Neural cell (in vitro differentiated cells): ENCODE measurements at regions not wholly inside any gene's neighbourhood (a gene's known extent, or its start where the extent isn't known, plus 50 kb on each side); places are given as distances from the start of the nearest gene placed in this dataset.

ENCODE experiments used
- H2AFZ ChIP-seq: fragments of 200-600, 300-800 bp; sonication (generic), shearing (Covaris generic); 2 replicates; pipeline ENCODE4 v1.6.0; 2014; ENCODE audit warnings: low read depth, mild to moderate bottlenecking, antibody characterized with exemption, low read length, moderate library complexity
- H3F3A ChIP-seq: fragments of 200-600 bp; shearing (Covaris generic); 2 replicates; pipeline ENCODE4 v1.6.1; 2016; ENCODE audit warnings: mild to moderate bottlenecking, moderate library complexity, mixed read lengths, antibody characterized with exemption, low read length; ENCODE audit not compliant: insufficient read depth, poor library complexity, severe bottlenecking
- H3K27ac ChIP-seq: fragments of 200-600, 300-800 bp; sonication (generic), shearing (Covaris generic); 2 replicates; pipeline ENCODE4 v1.5.1; 2014; ENCODE audit warnings: mild to moderate bottlenecking, low read length, moderate library complexity
- H3K27me3 ChIP-seq: fragments of 300-800, 200-600 bp; sonication (generic), shearing (Covaris generic); 2 replicates; pipeline ENCODE4 v1.6.0; 2014; ENCODE audit warnings: mild to moderate bottlenecking, low read depth, low read length, moderate library complexity; ENCODE audit not compliant: insufficient read depth
- H3K36me3 ChIP-seq: fragments of 300-800, 200-600 bp; sonication (generic), shearing (Covaris generic); 2 replicates; pipeline ENCODE4 v1.5.1; 2014; ENCODE audit warnings: mild to moderate bottlenecking, antibody characterized with exemption, low read length, moderate library complexity; ENCODE audit not compliant: insufficient read depth
- H3K4me2 ChIP-seq: fragments of 300-800, 200-600 bp; sonication (generic), shearing (Covaris generic); 2 replicates; pipeline ENCODE4 v1.6.0; 2014; ENCODE audit warnings: mild to moderate bottlenecking, low read length
- H3K4me3 ChIP-seq: fragments of 300-800, 200-600 bp; sonication (generic), shearing (Covaris generic); 2 replicates; pipeline ENCODE4 v1.5.1; 2014; ENCODE audit warnings: mild to moderate bottlenecking, low read length, moderate library complexity
- H3K79me2 ChIP-seq: fragments of 200-600 bp; shearing (Covaris generic); replicated peaks from 2 replicates; pipeline ENCODE4 v1.6.0; 2014; ENCODE audit warnings: mild to moderate bottlenecking, low read length, moderate library complexity; ENCODE audit not compliant: insufficient read depth
- H3K9ac ChIP-seq: fragments of 300-800, 200-600 bp; sonication (generic), shearing (Covaris generic); 2 replicates; pipeline ENCODE4 v1.6.1; 2016; ENCODE audit warnings: mild to moderate bottlenecking, low read length, mixed read lengths
- H3K9me2 ChIP-seq: fragments of 200-600 bp; shearing (Covaris generic); 2 replicates; pipeline ENCODE4 v1.6.1; 2016; ENCODE audit warnings: mild to moderate bottlenecking, low read length, mixed read lengths; ENCODE audit not compliant: insufficient read depth
- H3K9me3 ChIP-seq: fragments of 200-600, 300-800 bp; sonication (generic), shearing (Covaris generic); 2 replicates; pipeline ENCODE4 v1.6.1; 2016; ENCODE audit warnings: mild to moderate bottlenecking, mixed run types, low read length, moderate library complexity, mixed read lengths
- H4K20me1 ChIP-seq: fragments of 200-600 bp; shearing (Covaris generic); 2 replicates; pipeline ENCODE4 v1.6.1; 2016; ENCODE audit warnings: mild to moderate bottlenecking, mixed run types; ENCODE audit not compliant: insufficient read depth
- CTCF ChIP-seq: fragments of 450-650 bp; IDR thresholded peaks from 2 replicates; pipeline ENCODE4 v1.5.1; 2014; ENCODE audit warnings: antibody characterized with exemption, mild to moderate bottlenecking, moderate library complexity; ENCODE audit not compliant: poor library complexity, severe bottlenecking
- EP300 ChIP-seq: fragments of 450-650 bp; conservative IDR thresholded peaks from 2 replicates; pipeline ENCODE4 v1.6.1; 2014; ENCODE audit warnings: antibody characterized with exemption, mild to moderate bottlenecking, moderate library complexity; ENCODE audit not compliant: poor library complexity, severe bottlenecking
- EZH2 ChIP-seq: fragments of 200-600, 300-800 bp; shearing (Covaris generic), sonication (generic); IDR thresholded peaks from 2 replicates; pipeline ENCODE4 v1.6.1; 2014; ENCODE audit warnings: antibody characterized with exemption, low read length, borderline replicate concordance, mild to moderate bottlenecking; ENCODE audit not compliant: insufficient read depth, poor library complexity, severe bottlenecking
- MXI1 ChIP-seq: fragments of 450-650 bp; conservative IDR thresholded peaks from 2 replicates; pipeline ENCODE4 v1.6.1; 2014; ENCODE audit warnings: antibody characterized with exemption, mild to moderate bottlenecking; ENCODE audit not compliant: poor library complexity, severe bottlenecking
- POLR2AphosphoS5 ChIP-seq: IDR thresholded peaks from 2 replicates; pipeline ENCODE4 v1.6.1; 2012
- RAD21 ChIP-seq: fragments of 450-650 bp; conservative IDR thresholded peaks from 2 replicates; pipeline ENCODE4 v1.6.1; 2014; ENCODE audit warnings: antibody characterized with exemption, mild to moderate bottlenecking, moderate library complexity
- REST ChIP-seq: IDR thresholded peaks from 2 replicates; pipeline ENCODE4 v1.6.1; 2012; ENCODE audit warnings: borderline replicate concordance
- SMC3 ChIP-seq: fragments of 450-650 bp; conservative IDR thresholded peaks from 2 replicates; pipeline ENCODE4 v1.6.1; 2014; ENCODE audit warnings: antibody characterized with exemption, mild to moderate bottlenecking, moderate library complexity; ENCODE audit not compliant: poor library complexity
- TAF1 ChIP-seq: IDR thresholded peaks from 2 replicates; pipeline ENCODE4 v1.6.1; 2012; ENCODE audit warnings: low read depth

- Histone ChIP-seq H3K27ac (no peak overlapping the region), H3K4me2 (no peak overlapping the region), H4K20me1 (no peaks in the 10 kb centered on the region), H3F3A (no peaks in the 10 kb centered on the region), H3K4me3 (no peak overlapping the region), H3K9ac (no peak overlapping the region), H3K36me3 (no peaks in the 10 kb centered on the region), H3K27me3 (no peaks in the 10 kb centered on the region), H3K9me2 (no peaks in the 10 kb centered on the region), H2AFZ (no peak overlapping the region), H3K9me3 (no peaks in the 10 kb centered on the region), H3K79me2 (no peaks in the 10 kb centered on the region)
- TF ChIP-seq RAD21 (no peak), MXI1 (no peak), SMC3 (no peak), REST (no peak), EP300 (no peak)
Observed at GRCh38 chr5:67253911-67254310, 57.3 kb upstream of the CD180 start.

GRCh38 chr5:67249590-67249895 lies 52.9 kb upstream of the CD180 start:
- H3K27me3 ChIP-seq: no peaks in the 10 kb centered on the region
- no peak overlapping the region for H3K4me3 ChIP-seq
- H3K36me3 ChIP-seq: no peaks in the 10 kb centered on the region
- no peak overlapping the region for H3K4me2 ChIP-seq
- H3K9ac ChIP-seq: no peak overlapping the region
- no peaks in the 10 kb centered on the region for H3K79me2 ChIP-seq
- no peak for TF ChIP-seq MXI1
- no peak for TF ChIP-seq EP300
- TF ChIP-seq CTCF: no peak
- no peak for TF ChIP-seq TAF1
- TF ChIP-seq SMC3: no peak
- no peak for TF ChIP-seq RAD21
- TF ChIP-seq POLR2AphosphoS5: no peak
- no peaks in the 10 kb centered on the region for H3F3A ChIP-seq
- no peak overlapping the region for H3K27ac ChIP-seq
- no peak overlapping the region for H2AFZ ChIP-seq
- H3K9me3 ChIP-seq: no peaks in the 10 kb centered on the region
- H4K20me1 ChIP-seq: no peaks in the 10 kb centered on the region
- no peaks in the 10 kb centered on the region for H3K9me2 ChIP-seq

- no peak overlapping the region for H3K4me2 ChIP-seq
- no peak overlapping the region for H3K4me3 ChIP-seq
- no peaks in the 10 kb centered on the region for H3K9me2 ChIP-seq
- TF ChIP-seq SMC3 (no peak), MXI1 (no peak), EP300 (no peak), TAF1 (no peak), REST (no peak), CTCF (no peak), RAD21 (no peak), POLR2AphosphoS5 (no peak), EZH2 (no peak)
- no peaks in the 10 kb centered on the region for H3F3A ChIP-seq
- H3K36me3 ChIP-seq: no peaks in the 10 kb centered on the region
- no peaks in the 10 kb centered on the region for H4K20me1 ChIP-seq
- H3K79me2 ChIP-seq: no peaks in the 10 kb centered on the region
- no peak overlapping the region for H3K27ac ChIP-seq
- no peak overlapping the region for H2AFZ ChIP-seq
- no peaks in the 10 kb centered on the region for H3K27me3 ChIP-seq
- no peaks in the 10 kb centered on the region for H3K9me3 ChIP-seq
- no peak overlapping the region for H3K9ac ChIP-seq
Observed at GRCh38 chr5:67248703-67249589, 52.3 kb upstream of the CD180 start.
